GM21447 (cell line): ENCODE measurements at regions not wholly inside any gene's neighbourhood (a gene's known extent, or its start where the extent isn't known, plus 50 kb on each side); places are given as distances from the start of the nearest gene placed in this dataset.

Experiments used
- ATAC-seq: cut with Tn5 transposase; IDR thresholded peaks from one replicate; pipeline ENCODE4 v1.9.1; 2021; ENCODE audit not compliant: unreplicated experiment

DNA sequence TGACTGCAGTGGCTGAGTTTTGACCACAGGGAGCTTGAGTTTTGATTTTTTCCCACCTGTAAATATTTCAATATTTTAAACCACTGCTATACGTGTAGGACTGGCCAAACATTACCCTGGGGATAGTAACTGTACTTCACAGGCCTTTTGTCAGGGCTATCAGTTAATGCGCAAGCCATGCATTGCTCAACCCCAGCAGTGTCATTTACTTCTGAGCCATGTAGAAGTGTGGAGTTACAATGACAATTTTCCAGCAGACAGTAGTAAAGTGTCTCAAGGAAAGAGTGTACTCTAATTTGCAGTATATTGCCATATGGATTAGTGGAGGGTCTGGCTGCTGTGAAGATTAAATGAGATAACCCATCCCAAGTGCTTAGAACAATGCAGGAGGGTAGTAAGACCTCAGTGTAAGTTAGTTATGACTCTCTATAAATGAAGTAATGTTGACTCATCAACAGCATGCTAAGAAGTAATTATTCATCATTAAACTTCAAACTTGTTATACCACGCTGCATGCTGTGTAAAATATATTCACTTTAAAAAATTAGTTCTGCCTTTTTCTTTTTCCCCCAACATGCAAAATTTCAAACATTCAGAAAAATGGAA, 489.2 kb downstream of the KDM4C start:
- no peak for ATAC-seq

GRCh38 chr9:7245976-7246580, 488.3 kb downstream of the KDM4C start:
- no peak for ATAC-seq

DNA sequence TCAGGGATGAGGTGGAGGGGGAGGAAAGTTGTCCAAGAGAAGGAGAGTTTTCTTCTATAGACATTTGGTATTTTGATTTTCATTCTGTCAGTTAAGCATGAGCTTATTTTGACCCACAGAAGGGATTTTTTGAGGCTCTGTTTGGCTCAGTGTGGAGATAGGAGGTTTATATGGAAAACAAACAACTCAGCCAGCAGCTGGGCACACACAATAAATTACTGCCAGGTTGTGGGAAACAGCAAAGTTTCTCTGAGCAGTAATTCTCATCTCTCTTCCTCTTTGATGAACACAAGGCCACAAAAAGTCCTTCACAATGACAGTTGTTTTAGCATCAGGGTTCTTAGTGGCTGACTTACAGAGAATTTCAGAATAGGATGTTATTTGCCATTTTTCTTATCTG, 486.1 kb downstream of the KDM4C start:
- no peak for ATAC-seq

- no peak for ATAC-seq
Observed at GRCh38 chr9:7242126-7242525, 484.4 kb downstream of the KDM4C start.

- no peak for ATAC-seq
Observed at GRCh38 chr9:7241694-7242093, 483.9 kb downstream of the KDM4C start.

DNA sequence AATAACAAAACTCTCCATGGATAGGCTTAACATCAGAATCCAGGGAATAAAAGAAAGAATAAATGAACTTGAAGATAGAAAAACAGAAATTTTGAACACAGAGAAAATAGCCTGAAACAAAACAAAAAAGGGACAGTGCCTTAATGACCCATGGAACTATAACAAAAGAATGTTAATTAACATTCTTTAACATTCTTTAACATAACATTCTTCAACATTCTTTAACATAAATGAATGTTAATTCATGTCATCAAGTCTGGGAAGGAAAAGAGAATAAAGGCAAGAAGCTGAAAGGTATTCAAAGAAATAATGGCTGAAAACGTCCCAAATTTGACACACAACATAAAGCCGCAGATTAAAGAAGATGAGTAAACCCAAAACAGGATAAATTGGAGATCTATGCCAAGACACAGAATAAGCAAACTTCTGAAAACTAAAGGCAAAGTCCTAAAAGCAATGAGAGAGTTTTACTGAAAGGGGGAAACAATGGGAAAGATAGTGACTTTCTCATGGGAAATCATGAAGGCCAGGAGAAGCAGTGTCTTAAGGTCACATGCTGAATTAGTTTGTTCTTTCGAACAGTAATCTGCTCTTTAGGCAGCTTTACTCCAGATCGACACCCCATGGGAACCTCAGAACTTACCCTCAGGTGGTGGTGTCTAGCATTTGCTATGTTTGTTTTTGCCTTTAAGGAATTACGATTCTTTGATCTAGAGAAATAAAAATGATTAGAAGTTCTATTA, 483.0 kb downstream of the KDM4C start:
- ATAC-seq: no peak

DNA sequence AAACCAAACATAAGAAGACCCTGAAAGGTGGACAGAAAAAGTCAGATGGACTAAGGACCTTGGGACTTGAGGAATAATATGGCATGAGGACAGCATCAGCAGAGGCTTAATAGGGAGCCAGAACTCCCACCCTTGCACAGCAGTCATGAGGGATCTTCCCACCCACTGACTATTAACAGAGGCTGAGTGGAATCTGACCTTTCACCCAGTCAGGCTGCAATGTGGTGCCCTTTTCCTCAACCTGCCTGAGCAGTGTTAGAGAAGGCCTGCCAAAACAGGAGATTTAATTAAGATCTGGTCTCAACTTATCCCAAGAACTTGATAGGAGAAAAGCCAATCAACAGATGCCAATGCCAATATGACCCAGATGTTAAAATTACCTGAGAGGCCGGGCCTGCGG, 481.9 kb downstream of the KDM4C start:
- no peak for ATAC-seq

DNA sequence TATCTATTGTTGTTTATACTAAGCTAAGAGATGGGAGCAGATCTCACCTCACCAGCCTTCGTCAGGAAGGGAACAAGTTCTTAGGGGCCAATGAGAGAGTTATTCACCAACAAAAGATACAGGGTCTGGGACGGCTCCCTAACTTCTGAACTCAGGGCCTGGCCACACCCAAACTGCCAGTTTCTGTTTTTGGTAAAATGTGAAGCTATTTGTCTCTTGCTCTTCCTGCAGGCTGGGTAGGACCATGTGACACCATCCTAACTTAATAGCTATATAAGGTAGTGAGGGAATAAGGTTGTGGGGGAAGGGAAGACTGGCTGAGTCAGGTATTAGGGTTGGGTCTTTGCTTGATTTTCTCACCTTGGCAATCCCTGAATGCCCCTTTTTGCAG, 480.5 kb downstream of the KDM4C start:
- no peak for ATAC-seq

DNA sequence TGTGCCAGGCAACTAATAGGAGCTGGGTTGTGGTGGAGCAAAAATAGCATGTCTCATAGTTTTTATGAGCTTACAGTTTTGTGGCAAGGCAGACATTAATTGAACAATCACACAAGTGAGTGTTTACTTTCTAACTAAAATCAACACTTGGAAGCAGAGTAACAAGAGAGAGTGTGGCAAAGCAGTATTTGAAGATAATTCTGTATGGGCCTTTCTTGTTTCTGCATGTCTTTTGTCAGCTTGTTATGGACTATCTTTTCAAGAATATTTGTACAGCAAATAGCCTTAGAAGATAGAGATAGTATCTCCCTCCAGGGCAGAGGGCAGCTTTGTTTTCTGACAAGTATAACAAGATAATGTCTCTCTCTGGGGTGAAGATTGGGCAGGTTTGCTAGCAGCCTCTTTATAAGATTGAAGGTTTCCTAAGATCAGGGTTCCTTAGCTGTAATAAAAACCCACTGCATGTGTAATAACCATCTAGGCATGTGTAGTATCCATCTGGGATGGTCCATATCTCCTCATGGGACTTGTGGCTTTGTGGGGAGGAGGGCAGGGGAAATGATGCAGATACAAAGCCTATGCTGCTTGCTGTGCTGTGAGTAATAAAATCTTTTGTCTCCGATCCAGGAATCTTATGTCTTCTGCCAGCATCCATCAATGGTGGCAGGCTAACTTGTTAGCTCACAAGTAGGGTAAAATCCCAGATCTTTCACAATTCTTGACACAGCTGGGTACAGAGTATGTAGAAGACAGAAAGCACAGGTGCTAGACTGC, 479.9 kb downstream of the KDM4C start:
- no peak for ATAC-seq

GRCh38 chr9:7236186-7236585, 478.4 kb downstream of the KDM4C start:
- no peak for ATAC-seq

- ATAC-seq: no peak
Observed at GRCh38 chr9:7234144-7234543, 476.4 kb downstream of the KDM4C start.

GRCh38 chr9:7229571-7229970, 471.8 kb downstream of the KDM4C start:
- no peak for ATAC-seq

- ATAC-seq: no peak
Observed at GRCh38 chr9:7228726-7229125, 471.0 kb downstream of the KDM4C start.

DNA sequence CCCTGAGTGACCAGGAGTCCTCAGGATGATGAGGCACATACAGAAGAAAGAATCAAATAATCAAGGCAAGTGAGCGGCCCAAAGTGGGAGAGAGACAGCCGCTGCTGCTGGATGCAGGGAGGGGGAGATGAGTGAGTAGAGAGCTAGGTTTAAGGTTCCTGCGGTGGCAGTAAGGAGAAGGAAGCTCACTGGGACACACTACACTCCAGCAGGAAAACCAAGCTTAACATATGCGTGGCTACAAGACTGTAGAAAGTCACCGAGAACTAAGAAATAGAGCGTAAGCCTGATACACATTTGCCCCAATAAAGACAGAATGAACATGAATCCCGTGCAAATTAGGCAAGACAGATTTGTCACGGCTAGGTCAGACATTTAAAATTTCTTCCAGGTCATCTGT, 470.2 kb downstream of the KDM4C start:
- no peak for ATAC-seq

GRCh38 chr9:7226007-7226640, 468.4 kb downstream of the KDM4C start:
- ATAC-seq: no peak
